ENCODE measurements at regions not wholly inside any gene's neighbourhood (a gene's known extent, or its start where the extent isn't known, plus 50 kb on each side); places are given as distances from the start of the nearest gene placed in this dataset.

DNA sequence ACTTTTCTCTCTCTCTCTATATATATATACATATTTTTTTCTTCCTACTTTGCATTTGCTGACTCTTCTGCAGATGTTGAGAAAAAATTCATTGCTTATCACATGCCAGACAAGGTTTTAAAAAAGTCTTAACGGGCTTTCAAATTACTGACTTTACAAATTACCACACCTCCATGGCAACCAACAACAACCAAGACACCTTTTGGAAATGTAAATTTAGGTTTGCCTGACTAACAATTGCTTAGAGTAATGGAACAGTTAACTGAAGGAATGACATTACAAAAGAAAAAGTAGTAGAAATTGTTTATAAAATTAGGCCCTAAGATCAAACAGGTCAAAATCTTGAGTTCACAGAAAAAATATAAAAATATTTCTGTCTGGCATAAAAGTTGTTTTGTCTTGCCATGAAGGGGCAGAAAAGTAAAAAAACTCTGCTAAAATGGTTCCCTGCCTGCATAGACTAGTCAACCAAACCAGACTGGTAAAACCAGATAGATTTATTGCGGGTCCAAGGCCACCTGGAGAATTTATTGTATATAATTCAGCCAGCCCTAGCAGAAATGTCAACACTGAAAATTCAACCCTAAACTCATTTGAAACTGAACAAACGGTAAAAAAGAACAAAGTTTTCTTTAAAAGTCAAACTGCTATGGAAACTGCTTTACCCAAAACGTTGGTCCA lies 92.8 kb upstream of the FRMD1 start:
- TF ChIP-seq, protein P1, sequence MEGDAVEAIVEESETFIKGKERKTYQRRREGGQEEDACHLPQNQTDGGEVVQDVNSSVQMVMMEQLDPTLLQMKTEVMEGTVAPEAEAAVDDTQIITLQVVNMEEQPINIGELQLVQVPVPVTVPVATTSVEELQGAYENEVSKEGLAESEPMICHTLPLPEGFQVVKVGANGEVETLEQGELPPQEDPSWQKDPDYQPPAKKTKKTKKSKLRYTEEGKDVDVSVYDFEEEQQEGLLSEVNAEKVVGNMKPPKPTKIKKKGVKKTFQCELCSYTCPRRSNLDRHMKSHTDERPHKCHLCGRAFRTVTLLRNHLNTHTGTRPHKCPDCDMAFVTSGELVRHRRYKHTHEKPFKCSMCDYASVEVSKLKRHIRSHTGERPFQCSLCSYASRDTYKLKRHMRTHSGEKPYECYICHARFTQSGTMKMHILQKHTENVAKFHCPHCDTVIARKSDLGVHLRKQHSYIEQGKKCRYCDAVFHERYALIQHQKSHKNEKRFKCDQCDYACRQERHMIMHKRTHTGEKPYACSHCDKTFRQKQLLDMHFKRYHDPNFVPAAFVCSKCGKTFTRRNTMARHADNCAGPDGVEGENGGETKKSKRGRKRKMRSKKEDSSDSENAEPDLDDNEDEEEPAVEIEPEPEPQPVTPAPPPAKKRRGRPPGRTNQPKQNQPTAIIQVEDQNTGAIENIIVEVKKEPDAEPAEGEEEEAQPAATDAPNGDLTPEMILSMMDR (IDR thresholded peaks at IDR 0.05), result no peak
- TF ChIP-seq POLR2A (IDR thresholded peaks at IDR 0.05) (no peak), POLR2AphosphoS5 (IDR thresholded peaks at IDR 0.05) (no peak)
